GM18508 (cell line): ENCODE measurements at regions not wholly inside any gene's neighbourhood (a gene's known extent, or its start where the extent isn't known, plus 50 kb on each side); places are given as distances from the start of the nearest gene placed in this dataset.
"Not testable (repeated sequence)": the region's sequence is repeated elsewhere in the genome, so short reads cannot be mapped to it uniquely, and the experiment has no call there.

Experiments used
- ATAC-seq: cut with Tn5 transposase; IDR thresholded peaks from one replicate; pipeline ENCODE4 v1.9.1; 2021; ENCODE audit warnings: moderate number of reproducible peaks; ENCODE audit not compliant: insufficient read depth, unreplicated experiment

- ATAC-seq = no peak
Observed at GRCh38 chr7:120070201-120070600, 202.8 kb upstream of the KCND2 start.

- ATAC-seq = no peak
Observed at GRCh38 chr7:120077777-120078176, 195.2 kb upstream of the KCND2 start.

GRCh38 chr7:120079022-120079421 lies 194.0 kb upstream of the KCND2 start:
- no peak for ATAC-seq

GRCh38 chr7:120079704-120080103 lies 193.3 kb upstream of the KCND2 start:
- no peak for ATAC-seq

- not testable (repeated sequence) for ATAC-seq
Observed at GRCh38 chr7:120086468-120086867, 186.5 kb upstream of the KCND2 start.

GRCh38 chr7:120089968-120090367 lies 183.0 kb upstream of the KCND2 start:
- no peak for ATAC-seq

- ATAC-seq = no peak
Observed at GRCh38 chr7:120091807-120092206, 181.2 kb upstream of the KCND2 start.

- ATAC-seq = no peak
Observed at GRCh38 chr7:120097020-120097419, 176.0 kb upstream of the KCND2 start.

GRCh38 chr7:120097774-120098173 lies 175.2 kb upstream of the KCND2 start:
- no peak for ATAC-seq

GRCh38 chr7:120108376-120108775 lies 164.6 kb upstream of the KCND2 start:
- ATAC-seq = no peak

- ATAC-seq = no peak
Observed at GRCh38 chr7:120110169-120110568, 162.8 kb upstream of the KCND2 start.

GRCh38 chr7:120114626-120115025 lies 158.3 kb upstream of the KCND2 start:
- ATAC-seq = no peak

GRCh38 chr7:120123528-120123927 lies 149.4 kb upstream of the KCND2 start:
- no peak for ATAC-seq

- no peak for ATAC-seq
Observed at GRCh38 chr7:120131096-120131839, 141.7 kb upstream of the KCND2 start.

- no peak for ATAC-seq
Observed at GRCh38 chr7:120138497-120138896, 134.5 kb upstream of the KCND2 start.

GRCh38 chr7:120156476-120156875 lies 116.5 kb upstream of the KCND2 start:
- no peak for ATAC-seq

- ATAC-seq = no peak
Observed at GRCh38 chr7:120160166-120160565, 112.8 kb upstream of the KCND2 start.

GRCh38 chr7:120163449-120163848 lies 109.5 kb upstream of the KCND2 start:
- no peak for ATAC-seq

- ATAC-seq = no peak
Observed at GRCh38 chr7:120165227-120165626, 107.7 kb upstream of the KCND2 start.

- ATAC-seq = no peak
Observed at GRCh38 chr7:120168066-120168465, 104.9 kb upstream of the KCND2 start.

- ATAC-seq = no peak
Observed at GRCh38 chr7:120169996-120170783, 102.8 kb upstream of the KCND2 start.

- no peak for ATAC-seq
Observed at GRCh38 chr7:120170834-120171233, 102.1 kb upstream of the KCND2 start.
